Prostate gland (tissue), 2 donors: ENCODE measurements at regions not wholly inside any gene's neighbourhood (a gene's known extent, or its start where the extent isn't known, plus 50 kb on each side); places are given as distances from the start of the nearest gene placed in this dataset.

ENCODE experiments used
- DNase-seq: peaks from one replicate; pipeline ENCODE4 v3.0.0-alpha.2; 2019; ENCODE audit warnings: low spot score
- H3K27ac ChIP-seq, 2 donors: fragments of 200-600 bp; sonication (generic); 2 replicates each; pipeline ENCODE4 v1.5.1; 2017 to 2019
- H3K27me3 ChIP-seq: fragments of 200-600 bp; sonication (generic); replicated peaks from 2 replicates; pipeline ENCODE4 v1.5.1; 2019; ENCODE audit not compliant: insufficient read depth
- H3K36me3 ChIP-seq, 2 donors: fragments of 200-600 bp; sonication (generic); 1 replicate in 1 of 2; 2 replicates in 1 of 2; pipeline versions ENCODE4 v1.5.1 to v1.8.1; 2017 to 2019
- H3K4me1 ChIP-seq: fragments of 200-600 bp; sonication (generic); replicated peaks from 2 replicates; pipeline ENCODE4 v1.5.1; 2019
- H3K4me3 ChIP-seq, 2 donors: fragments of 200-600 bp; sonication (generic); 2 replicates each; pipeline ENCODE4 v1.5.1; 2017 to 2019
- H3K9me3 ChIP-seq: fragments of 200-600 bp; sonication (generic); 2 replicates; pipeline ENCODE4 v1.5.1; 2017
- CTCF ChIP-seq, 4 experiments: fragments of 200-600 bp in 2 of 4; fragments of 450-650 bp in 2 of 4; sonication (generic) in 2 of 4; IDR thresholded peaks; 1 replicate in 3 of 4; 2 replicates in 1 of 4; pipeline ENCODE4 v1.5.1; 2016 to 2019; ENCODE audit warnings: antibody characterized with exemption in 4 of 4, mild to moderate bottlenecking in 2 of 4, moderate library complexity in 2 of 4
- POLR2A ChIP-seq: fragments of 450-650 bp; IDR thresholded peaks from one replicate; pipeline ENCODE4 v1.6.1; 2016; ENCODE audit warnings: antibody characterized with exemption, mild to moderate bottlenecking
- POLR2AphosphoS5 ChIP-seq: sonication (generic); formaldehyde crosslinking; IDR thresholded peaks from one replicate; pipeline ENCODE4 v1.6.1; 2017; ENCODE audit warnings: antibody characterized with exemption
- WGBS: methylation state at CpG from one replicate; pipeline ENCODE4 v1.1.5; 2018; 5-methylcytosine and 5-hydroxymethylcytosine counted together
- intact Hi-C: fragments of 100-400 bp; cut with DNase I; formaldehyde crosslinking; loops from one replicate; pipeline ENCODE4 v1.14.2; 2022

GRCh38 chr16:54355251-54355650 is 68.7 kb upstream of the IRX3 start:
- no peaks in the 10 kb centered on the region for H3K27me3 ChIP-seq
- DNase-seq: no peak
- no peaks in the 10 kb centered on the region for H3K9me3 ChIP-seq
- no peak overlapping the region for H3K27ac ChIP-seq
- TF ChIP-seq POLR2A (no peak), CTCF (IDR thresholded peaks at IDR 0.05) (no peak), POLR2AphosphoS5 (no peak)
- H3K36me3 ChIP-seq: no peaks in the 10 kb centered on the region
- no peaks in the 10 kb centered on the region for H3K4me1 ChIP-seq
- WGBS: 85% methylated on average over 1 of the region's 1 CpG
- H3K4me3 ChIP-seq: no peak overlapping the region
- intact Hi-C loops: no loop called here

GRCh38 chr16:54353097-54353496 is 66.5 kb upstream of the IRX3 start:
- WGBS: 50% methylated on average over 3 of the region's 3 CpGs
- intact Hi-C loops: no loop called here
- no peaks in the 10 kb centered on the region for H3K9me3 ChIP-seq
- TF ChIP-seq POLR2AphosphoS5: peak; percentile 77
- TF ChIP-seq POLR2A: no peak
- DNase-seq: peak; percentile 35
- no peak overlapping the region for H3K27ac ChIP-seq
- H3K27me3 ChIP-seq: no peaks in the 10 kb centered on the region
- no peak overlapping the region for H3K4me3 ChIP-seq
- no peaks in the 10 kb centered on the region for H3K4me1 ChIP-seq
- H3K36me3 ChIP-seq: no peaks in the 10 kb centered on the region

GRCh38 chr16:54351171-54351570 is 64.6 kb upstream of the IRX3 start:
- 99% methylated on average over 5 of the region's 5 CpGs for WGBS

GRCh38 chr16:54347961-54348360 is 61.4 kb upstream of the IRX3 start:
- DNase-seq: no peak
- 64% methylated on average over 1 of the region's 1 CpG for WGBS
- H3K9me3 ChIP-seq: no peaks in the 10 kb centered on the region
- no peaks in the 10 kb centered on the region for H3K36me3 ChIP-seq
- TF ChIP-seq POLR2A (no peak), CTCF (IDR thresholded peaks at IDR 0.05) (no peak), POLR2AphosphoS5 (no peak)
- H3K4me3 ChIP-seq: no peak overlapping the region
- no peak overlapping the region for H3K27ac ChIP-seq
- no peaks in the 10 kb centered on the region for H3K27me3 ChIP-seq
- no peaks in the 10 kb centered on the region for H3K4me1 ChIP-seq
- intact Hi-C loops: no loop called here

More at GRCh38 chr16:54351171-54351570, 64.6 kb upstream of the IRX3 start:
- no peak for DNase-seq
- Histone ChIP-seq H3K9me3 (no peaks in the 10 kb centered on the region), H3K36me3 (no peaks in the 10 kb centered on the region), H3K4me3 (no peak overlapping the region), H3K27me3 (no peaks in the 10 kb centered on the region), H3K27ac (no peak overlapping the region), H3K4me1 (no peaks in the 10 kb centered on the region)
- intact Hi-C loops: no loop called here
- TF ChIP-seq POLR2AphosphoS5: no peak
- no peak for TF ChIP-seq POLR2A
- no peak for TF ChIP-seq CTCF (IDR thresholded peaks at IDR 0.05)

- no peaks in the 10 kb centered on the region for H3K4me1 ChIP-seq
- TF ChIP-seq POLR2A (no peak), CTCF (IDR thresholded peaks at IDR 0.05) (no peak), POLR2AphosphoS5 (no peak)
- H3K4me3 ChIP-seq: no peak overlapping the region
- H3K27me3 ChIP-seq: no peaks in the 10 kb centered on the region
- H3K9me3 ChIP-seq: no peaks in the 10 kb centered on the region
- H3K27ac ChIP-seq: no peak overlapping the region
- no peaks in the 10 kb centered on the region for H3K36me3 ChIP-seq
- DNase-seq: no peak
- 76% methylated on average over 3 of the region's 3 CpGs for WGBS
- intact Hi-C loops: no loop called here
Observed at GRCh38 chr16:54346041-54346440, 59.5 kb upstream of the IRX3 start.
